Endothelial cell of umbilical vein (primary cell): ENCODE measurements at regions not wholly inside any gene's neighbourhood (a gene's known extent, or its start where the extent isn't known, plus 50 kb on each side); places are given as distances from the start of the nearest gene placed in this dataset.

Experiments used
- BruUV-seq: library from RNA; stranded (reverse); fragments of 400-500 nt; replicated peaks from 2 replicates; lab custom pipeline; 2021; lab: Mats Ljungman, UMichigan
- CTCF ChIA-PET: fragments of 300-600, 350-600 bp; sonication (Branson Sonifier 250); formaldehyde crosslinking; loops from one replicate; lab custom pipeline; 2021; ENCODE audit warnings: antibody characterized with exemption, inconsistent platforms; lab: Charles Lee
- POLR2A ChIA-PET: fragments of 300-600, 350-600 bp; sonication (Branson Sonifier 250); formaldehyde crosslinking; loops from one replicate; lab custom pipeline; 2021; ENCODE audit warnings: antibody characterized with exemption, inconsistent platforms; lab: Charles Lee
- DNase-seq: peaks from one replicate; pipeline ENCODE4 v3.0.0-alpha.2; 2011; ENCODE audit warnings: low read depth, low spot score
- FAIRE-seq: peaks from 2 replicates; lab custom pipeline; 2011; peaks lifted over from hg19 to GRCh38; lab: Jason Lieb, UNC
- H2AFZ ChIP-seq: 2 replicates; pipeline ENCODE4 v1.6.0; 2012; ENCODE audit warnings: low read depth, low read length, control low read depth, inconsistent platforms
- H3K27ac ChIP-seq: 2 replicates; pipeline ENCODE4 v1.5.1; 2011; ENCODE audit warnings: low read depth, mild to moderate bottlenecking, control low read depth, low read length, moderate library complexity; ENCODE audit not compliant: insufficient read depth
- H3K27me3 ChIP-seq, 2 experiments: 2 replicates each; pipeline versions ENCODE4 v1.6.0 to v1.6.1; 2011; ENCODE audit warnings: low read length in 2 of 2, mixed read lengths in 1 of 2; ENCODE audit not compliant: control insufficient read depth in 2 of 2, insufficient read depth in 2 of 2
- H3K36me3 ChIP-seq, 2 experiments: 2 replicates in 1 of 2; 3 replicates in 1 of 2; pipeline ENCODE4 v1.5.1; 2011; ENCODE audit warnings: low read length in 2 of 2, mild to moderate bottlenecking in 1 of 2, moderate library complexity in 1 of 2; ENCODE audit not compliant: control insufficient read depth in 2 of 2, insufficient read depth in 2 of 2; ENCODE audit errors: extremely low read depth in 1 of 2
- H3K4me1 ChIP-seq: 3 replicates; pipeline ENCODE4 v1.5.1; 2011; ENCODE audit warnings: mild to moderate bottlenecking, low read length; ENCODE audit not compliant: control insufficient read depth, insufficient read depth; ENCODE audit errors: extremely low read depth
- H3K4me2 ChIP-seq: 2 replicates; pipeline ENCODE4 v1.6.1; 2011; ENCODE audit warnings: low read length, control low read depth, mixed read lengths; ENCODE audit not compliant: insufficient read depth
- H3K4me3 ChIP-seq, 3 experiments: fragments of 200-600 bp in 1 of 3; sonication (generic), shearing (Covaris generic) in 1 of 3; replicated peaks in 1 of 3; 2 replicates each; pipeline ENCODE4 v1.5.1; 2011 to 2016; ENCODE audit warnings: control low read depth in 3 of 3, low read length in 3 of 3, mild to moderate bottlenecking in 2 of 3, inconsistent platforms in 1 of 3, low read depth in 1 of 3, moderate library complexity in 1 of 3; ENCODE audit not compliant: insufficient read depth in 1 of 3
- H3K79me2 ChIP-seq: 2 replicates; pipeline ENCODE4 v1.6.0; 2012; ENCODE audit warnings: low read length, inconsistent platforms; ENCODE audit not compliant: control insufficient read depth, insufficient read depth
- H3K9ac ChIP-seq: replicated peaks from 2 replicates; pipeline ENCODE3; 2011; ENCODE audit warnings: low read length, control low read depth; ENCODE audit not compliant: insufficient read depth; ENCODE audit errors: extremely low read depth
- H3K9me1 ChIP-seq: replicated peaks from 3 replicates; pipeline ENCODE4 v1.6.0; 2011; ENCODE audit warnings: mild to moderate bottlenecking, low read length; ENCODE audit not compliant: control insufficient read depth, insufficient read depth; ENCODE audit errors: extremely low read depth
- H3K9me3 ChIP-seq: replicated peaks from 2 replicates; pipeline ENCODE4 v1.5.1; 2012; ENCODE audit warnings: low read length, inconsistent platforms; ENCODE audit not compliant: control insufficient read depth, insufficient read depth
- H4K20me1 ChIP-seq: replicated peaks from 2 replicates; pipeline ENCODE3; 2011; ENCODE audit warnings: mild to moderate bottlenecking, low read length; ENCODE audit not compliant: control insufficient read depth, insufficient read depth; ENCODE audit errors: extremely low read depth
- EZH2 ChIP-seq: IDR thresholded peaks from 2 replicates; pipeline ENCODE4 v1.6.1; 2012; ENCODE audit warnings: borderline replicate concordance, low read depth, mild to moderate bottlenecking, moderate library complexity, low read length, inconsistent platforms; ENCODE audit not compliant: severe bottlenecking
- FOS ChIP-seq: IDR thresholded peaks from 2 replicates; pipeline ENCODE4 v1.6.1; 2011; ENCODE audit warnings: mild to moderate bottlenecking, low read length, moderate library complexity, borderline replicate concordance; ENCODE audit not compliant: insufficient read depth
- GATA2 ChIP-seq: IDR thresholded peaks from 2 replicates; pipeline ENCODE4 v1.7.0; 2011; ENCODE audit warnings: low read depth, mild to moderate bottlenecking, moderate library complexity, mixed read lengths, low read length; ENCODE audit not compliant: insufficient read length, insufficient read depth
- JUN ChIP-seq: IDR thresholded peaks from 2 replicates; pipeline ENCODE4 v1.6.1; 2011; ENCODE audit warnings: borderline replicate concordance, low read depth; ENCODE audit not compliant: insufficient read length, insufficient read depth
- MYC ChIP-seq: IDR thresholded peaks from one replicate; pipeline ENCODE4 v1.6.1; 2011; ENCODE audit warnings: mild to moderate bottlenecking, low read depth, low read length
- POLR2A ChIP-seq: IDR thresholded peaks from 2 replicates; pipeline ENCODE4 v1.6.1; 2012; ENCODE audit warnings: low read depth, mild to moderate bottlenecking, control low read depth, low read length
- POLR2AphosphoS5 ChIP-seq: IDR thresholded peaks from 2 replicates; pipeline ENCODE4 v1.6.1; 2012; ENCODE audit warnings: low read depth, mild to moderate bottlenecking, control low read depth, low read length, moderate library complexity; ENCODE audit not compliant: insufficient read depth
- dilution Hi-C: fragments of 300-500 bp; cut with MboI; formaldehyde crosslinking; loops from one replicate; pipeline ENCODE4 v1.15.0; 2019; ENCODE audit warnings: low sequenced_read_pairs; ENCODE audit not compliant: extremely low pct_ligation_motif_present
- intact Hi-C: fragments of 100-400 bp; cut with micrococcal nuclease; formaldehyde crosslinking; loops from one replicate; pipeline ENCODE4 v1.10.0; 2022
- TF ChIP-seq, protein P1 (sequence below), 2 donors: IDR thresholded peaks; 1 replicate in 1 of 2; 2 replicates in 1 of 2; pipeline ENCODE4 v1.5.1; 2011; ENCODE audit warnings: low read length in 2 of 2, mild to moderate bottlenecking in 2 of 2, moderate library complexity in 2 of 2, control low read depth in 1 of 2, inconsistent platforms in 1 of 2, low read depth in 1 of 2; ENCODE audit not compliant: insufficient read depth in 1 of 2; ENCODE audit errors: extremely low read depth in 1 of 2
- TF ChIP-seq, protein P2 (sequence below): IDR thresholded peaks from 2 replicates; pipeline ENCODE4 v1.6.1; 2011; ENCODE audit not compliant: insufficient read depth, insufficient read length

DNA sequence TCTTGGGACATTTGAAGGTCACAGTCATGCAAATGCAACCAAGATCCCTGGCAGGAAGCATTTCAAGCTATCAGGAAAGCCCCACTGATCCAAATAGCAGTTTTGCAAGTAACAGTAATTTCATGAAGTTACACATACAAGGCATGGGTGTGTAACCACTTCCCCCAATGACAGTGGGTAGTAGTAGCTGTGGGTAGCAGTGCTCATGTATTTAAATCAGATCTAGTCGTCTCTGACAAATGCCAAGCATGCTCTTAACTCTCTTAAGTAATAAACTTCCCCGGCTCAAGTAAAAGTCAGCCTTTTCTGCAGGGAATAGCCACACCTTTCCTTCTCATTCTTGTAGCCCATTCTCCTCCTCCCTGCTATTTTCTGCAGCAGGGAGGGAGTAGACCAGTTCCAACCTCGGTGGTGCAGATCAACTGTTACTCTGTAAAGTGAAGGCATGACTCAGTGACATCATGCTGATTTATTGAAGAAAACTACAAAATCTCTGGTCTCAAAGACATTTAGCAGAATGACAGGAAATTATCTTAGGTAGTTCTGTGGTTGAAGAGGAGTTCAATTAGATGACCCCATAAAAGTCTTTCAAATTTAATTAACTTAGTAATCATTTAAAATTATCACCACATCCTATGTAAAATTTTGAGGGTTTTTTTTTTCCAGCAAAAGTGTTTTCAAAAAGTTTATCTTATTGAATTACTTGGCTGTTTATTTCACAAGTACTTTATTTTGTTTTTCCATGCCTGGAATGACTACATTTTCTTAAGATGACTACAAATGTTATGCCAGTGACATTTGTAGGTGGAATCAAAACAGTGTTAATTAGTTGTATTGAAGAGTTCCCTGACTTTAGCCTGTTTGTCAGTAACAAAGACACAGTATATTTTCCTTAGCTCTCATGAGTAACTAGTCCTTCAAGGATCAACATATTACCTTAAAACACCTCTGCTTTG lies 568.3 kb downstream of the INHBA start:
- H3K4me2 ChIP-seq, result no peak overlapping the region
- H3K79me2 ChIP-seq, result no peaks in the 10 kb centered on the region
- TF ChIP-seq JUN (no peak), MYC (no peak), GATA2 (no peak), POLR2A (no peak), EZH2 (no peak), FOS (no peak), POLR2AphosphoS5 (no peak)
- TF ChIP-seq, protein P1, sequence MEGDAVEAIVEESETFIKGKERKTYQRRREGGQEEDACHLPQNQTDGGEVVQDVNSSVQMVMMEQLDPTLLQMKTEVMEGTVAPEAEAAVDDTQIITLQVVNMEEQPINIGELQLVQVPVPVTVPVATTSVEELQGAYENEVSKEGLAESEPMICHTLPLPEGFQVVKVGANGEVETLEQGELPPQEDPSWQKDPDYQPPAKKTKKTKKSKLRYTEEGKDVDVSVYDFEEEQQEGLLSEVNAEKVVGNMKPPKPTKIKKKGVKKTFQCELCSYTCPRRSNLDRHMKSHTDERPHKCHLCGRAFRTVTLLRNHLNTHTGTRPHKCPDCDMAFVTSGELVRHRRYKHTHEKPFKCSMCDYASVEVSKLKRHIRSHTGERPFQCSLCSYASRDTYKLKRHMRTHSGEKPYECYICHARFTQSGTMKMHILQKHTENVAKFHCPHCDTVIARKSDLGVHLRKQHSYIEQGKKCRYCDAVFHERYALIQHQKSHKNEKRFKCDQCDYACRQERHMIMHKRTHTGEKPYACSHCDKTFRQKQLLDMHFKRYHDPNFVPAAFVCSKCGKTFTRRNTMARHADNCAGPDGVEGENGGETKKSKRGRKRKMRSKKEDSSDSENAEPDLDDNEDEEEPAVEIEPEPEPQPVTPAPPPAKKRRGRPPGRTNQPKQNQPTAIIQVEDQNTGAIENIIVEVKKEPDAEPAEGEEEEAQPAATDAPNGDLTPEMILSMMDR (IDR thresholded peaks at IDR 0.05; ENCODE audit: extremely low read depth in 1 of 2, insufficient read depth in 1 of 2, low read depth in 1 of 2, low read length in 2 of 2), result no peak
- TF ChIP-seq, protein P2, sequence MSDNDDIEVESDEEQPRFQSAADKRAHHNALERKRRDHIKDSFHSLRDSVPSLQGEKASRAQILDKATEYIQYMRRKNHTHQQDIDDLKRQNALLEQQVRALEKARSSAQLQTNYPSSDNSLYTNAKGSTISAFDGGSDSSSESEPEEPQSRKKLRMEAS, result no peak
- dilution Hi-C loops, result no loop called here
- POLR2A ChIA-PET, result no interaction called here
- peak overlapping the region; percentile 44 for H2AFZ ChIP-seq
- no peak for FAIRE-seq
- intact Hi-C loops, result loop anchor here (2.0 kb wide), 1 partner anchor 14 kb away; no protein-coding TSS in a partner anchor
- no peak for DNase-seq
- no peaks in the 10 kb centered on the region for H3K36me3 ChIP-seq
- no peaks in the 10 kb centered on the region for H3K9me3 ChIP-seq
- CTCF ChIA-PET, result no interaction called here
- no peaks in the 10 kb centered on the region for H4K20me1 ChIP-seq
- BruUV-seq, result no TSS peak
- no peak overlapping the region for H3K4me3 ChIP-seq
- no peak overlapping the region for H3K9ac ChIP-seq
- no peak overlapping the region for H3K27ac ChIP-seq
- H3K4me1 ChIP-seq, result no peaks in the 10 kb centered on the region
- no peaks in the 10 kb centered on the region for H3K27me3 ChIP-seq
- no peaks in the 10 kb centered on the region for H3K9me1 ChIP-seq
